GM06990 (cell line): ENCODE measurements at regions not wholly inside any gene's neighbourhood (a gene's known extent, or its start where the extent isn't known, plus 50 kb on each side); places are given as distances from the start of the nearest gene placed in this dataset.

Experiments
- DNase-seq: peaks from one replicate; pipeline ENCODE4 v3.0.0-alpha.2; 2011; ENCODE audit not compliant: insufficient read length; ENCODE audit errors: extremely low read depth
- H3K27me3 ChIP-seq: replicated peaks from 2 replicates; pipeline ENCODE4 v1.6.0; 2011; ENCODE audit warnings: low read length; ENCODE audit not compliant: control insufficient read depth, insufficient read depth
- H3K36me3 ChIP-seq: 2 replicates; pipeline ENCODE4 v1.5.1; 2011; ENCODE audit warnings: low read length; ENCODE audit not compliant: control insufficient read depth, insufficient read depth
- H3K4me3 ChIP-seq: replicated peaks from 2 replicates; pipeline ENCODE4 v1.5.1; 2011; ENCODE audit warnings: low read depth, mild to moderate bottlenecking, control low read depth, low read length
- CTCF ChIP-seq: IDR thresholded peaks from 2 replicates; pipeline ENCODE4 v1.5.1; 2011; ENCODE audit warnings: low read length, control low read depth, mild to moderate bottlenecking, inconsistent platforms; ENCODE audit not compliant: insufficient read depth, poor library complexity, severe bottlenecking

- DNase-seq = no peak
- TF ChIP-seq CTCF = no peak
- no peak overlapping the region for H3K4me3 ChIP-seq
- no peaks in the 10 kb centered on the region for H3K36me3 ChIP-seq
- H3K27me3 ChIP-seq = peaks cover 1% of the 10 kb centered on the region
Measured at GRCh38 chr7:126368-126767, 66.0 kb upstream of the FAM20C start.

- Histone ChIP-seq H3K4me3 (no peak overlapping the region), H3K27me3 (no peaks in the 10 kb centered on the region; the same call in 1 of the 2 replicates), H3K36me3 (no peaks in the 10 kb centered on the region)
- no peak for TF ChIP-seq CTCF
- no peak for DNase-seq
Measured at GRCh38 chr7:127064-127598, 65.2 kb upstream of the FAM20C start.

- H3K27me3 ChIP-seq = no peaks in the 10 kb centered on the region; the same call in 1 of the 2 replicates
- TF ChIP-seq CTCF = no peak
- DNase-seq = no peak
- H3K36me3 ChIP-seq = no peaks in the 10 kb centered on the region
- no peak overlapping the region for H3K4me3 ChIP-seq
Measured at GRCh38 chr7:128171-129080, 63.9 kb upstream of the FAM20C start.

GRCh38 chr7:129366-130221 lies 62.8 kb upstream of the FAM20C start:
- no peaks in the 10 kb centered on the region for H3K36me3 ChIP-seq
- H3K4me3 ChIP-seq = no peak overlapping the region
- H3K27me3 ChIP-seq = no peaks in the 10 kb centered on the region; the same call in 1 of the 2 replicates
- DNase-seq = no peak
- no peak for TF ChIP-seq CTCF

GRCh38 chr7:130222-130572 lies 62.2 kb upstream of the FAM20C start:
- Histone ChIP-seq H3K36me3 (no peaks in the 10 kb centered on the region), H3K4me3 (no peak overlapping the region), H3K27me3 (no peaks in the 10 kb centered on the region; the same call in 1 of the 2 replicates)
- DNase-seq = no peak
- no peak for TF ChIP-seq CTCF
